ENCODE measurements at regions not wholly inside any gene's neighbourhood (a gene's known extent, or its start where the extent isn't known, plus 50 kb on each side); places are given as distances from the start of the nearest gene placed in this dataset.

DNA sequence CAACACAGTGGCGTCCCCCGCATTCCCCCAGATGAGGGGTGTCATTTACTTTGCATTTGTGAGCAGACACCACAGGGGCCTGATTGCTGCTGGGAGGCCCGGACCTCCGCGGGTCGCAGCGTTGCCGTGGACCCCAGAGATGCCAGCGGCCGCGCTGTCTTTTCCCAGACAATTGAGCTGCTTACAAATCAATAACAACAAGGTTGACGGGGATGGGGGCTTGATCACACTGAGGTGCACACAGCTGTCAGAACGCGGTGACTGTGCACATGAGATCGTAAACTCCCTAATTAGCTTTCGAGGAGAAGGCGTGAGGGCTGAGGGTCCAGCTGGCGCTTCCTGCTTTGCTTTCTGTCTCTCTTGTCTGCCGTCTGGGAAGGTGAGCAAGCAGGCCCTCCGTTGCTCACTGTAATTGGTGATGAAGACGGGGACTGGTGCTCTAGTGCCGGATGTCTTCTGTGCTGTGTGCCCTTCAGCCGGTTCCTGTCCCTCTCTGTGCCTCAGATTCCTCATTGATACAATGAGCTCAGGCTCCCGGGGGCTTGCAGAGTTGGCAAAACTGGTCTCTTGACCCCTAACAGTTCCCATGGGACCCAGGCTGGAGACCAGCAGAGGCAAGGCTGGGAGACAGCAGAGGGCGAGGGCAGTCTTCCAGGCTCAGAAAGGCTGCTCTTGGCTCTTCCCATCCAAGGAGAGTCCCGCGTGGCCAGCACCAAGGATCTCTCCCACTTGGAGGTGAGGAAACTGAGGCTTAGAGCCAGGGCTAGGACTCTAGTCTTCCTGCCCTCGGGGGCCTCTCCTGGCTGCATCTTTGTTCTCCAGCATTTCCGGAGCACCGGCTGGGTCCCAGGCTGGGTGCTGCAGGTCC, 126.0 kb upstream of the PMEPA1 start:
- H3K27ac ChIP-seq: no peak overlapping the region
- no peaks in the 10 kb centered on the region for H3K9me3 ChIP-seq
- intact Hi-C loops (cut with DNase I): no loop called here
- peaks cover 4% of the 10 kb centered on the region for H3K4me1 ChIP-seq
- no peaks in the 10 kb centered on the region for H3K36me3 ChIP-seq (ENCODE audit: insufficient read depth in 1 of 2, low read depth in 1 of 2)
- ATAC-seq: no peak
- 84 to 89% (median 86%) methylated on average over 30 of the region's 30 CpGs for WGBS, 3 donors
- TF ChIP-seq, protein P1, sequence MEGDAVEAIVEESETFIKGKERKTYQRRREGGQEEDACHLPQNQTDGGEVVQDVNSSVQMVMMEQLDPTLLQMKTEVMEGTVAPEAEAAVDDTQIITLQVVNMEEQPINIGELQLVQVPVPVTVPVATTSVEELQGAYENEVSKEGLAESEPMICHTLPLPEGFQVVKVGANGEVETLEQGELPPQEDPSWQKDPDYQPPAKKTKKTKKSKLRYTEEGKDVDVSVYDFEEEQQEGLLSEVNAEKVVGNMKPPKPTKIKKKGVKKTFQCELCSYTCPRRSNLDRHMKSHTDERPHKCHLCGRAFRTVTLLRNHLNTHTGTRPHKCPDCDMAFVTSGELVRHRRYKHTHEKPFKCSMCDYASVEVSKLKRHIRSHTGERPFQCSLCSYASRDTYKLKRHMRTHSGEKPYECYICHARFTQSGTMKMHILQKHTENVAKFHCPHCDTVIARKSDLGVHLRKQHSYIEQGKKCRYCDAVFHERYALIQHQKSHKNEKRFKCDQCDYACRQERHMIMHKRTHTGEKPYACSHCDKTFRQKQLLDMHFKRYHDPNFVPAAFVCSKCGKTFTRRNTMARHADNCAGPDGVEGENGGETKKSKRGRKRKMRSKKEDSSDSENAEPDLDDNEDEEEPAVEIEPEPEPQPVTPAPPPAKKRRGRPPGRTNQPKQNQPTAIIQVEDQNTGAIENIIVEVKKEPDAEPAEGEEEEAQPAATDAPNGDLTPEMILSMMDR (IDR thresholded peaks at IDR 0.05): no peak
- H3K4me3 ChIP-seq: no peak overlapping the region
- H3K27me3 ChIP-seq (ENCODE audit: insufficient read depth in 3 of 3, low read length in 2 of 3): no peaks in the 10 kb centered on the region
- DNase-seq: no peak

DNA sequence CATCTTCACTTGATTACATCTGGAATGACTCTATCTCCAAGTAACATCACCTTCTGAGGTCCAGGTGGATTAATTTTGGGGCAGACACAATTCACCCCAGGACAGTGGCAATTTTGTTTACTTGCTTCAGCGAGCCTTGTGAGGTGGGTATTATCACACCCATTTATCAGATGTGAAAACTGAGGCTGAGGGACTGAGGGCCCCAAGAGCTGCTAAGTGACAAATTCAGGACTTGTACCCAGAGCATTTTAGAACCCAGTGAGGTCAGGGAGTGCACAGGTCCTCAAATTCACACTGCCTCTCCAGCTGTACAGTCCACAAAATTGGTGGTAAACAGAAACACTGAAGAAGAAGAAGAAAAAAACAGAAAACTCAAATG, 125.2 kb upstream of the PMEPA1 start:
- DNase-seq: no peak
- 91 to 100% (median 95%) methylated on average over 1 of the region's 1 CpG for WGBS, 3 donors
- H3K9me3 ChIP-seq: no peaks in the 10 kb centered on the region
- H3K27ac ChIP-seq: no peak overlapping the region
- ATAC-seq: no peak
- H3K27me3 ChIP-seq (ENCODE audit: insufficient read depth in 3 of 3, low read length in 2 of 3): no peaks in the 10 kb centered on the region
- H3K36me3 ChIP-seq (ENCODE audit: insufficient read depth in 1 of 2, low read depth in 1 of 2): no peaks in the 10 kb centered on the region
- intact Hi-C loops (cut with DNase I): no loop called here
- TF ChIP-seq, protein P1 (IDR thresholded peaks at IDR 0.05): no peak
- peaks cover 4% of the 10 kb centered on the region for H3K4me1 ChIP-seq
- H3K4me3 ChIP-seq: no peak overlapping the region

DNA sequence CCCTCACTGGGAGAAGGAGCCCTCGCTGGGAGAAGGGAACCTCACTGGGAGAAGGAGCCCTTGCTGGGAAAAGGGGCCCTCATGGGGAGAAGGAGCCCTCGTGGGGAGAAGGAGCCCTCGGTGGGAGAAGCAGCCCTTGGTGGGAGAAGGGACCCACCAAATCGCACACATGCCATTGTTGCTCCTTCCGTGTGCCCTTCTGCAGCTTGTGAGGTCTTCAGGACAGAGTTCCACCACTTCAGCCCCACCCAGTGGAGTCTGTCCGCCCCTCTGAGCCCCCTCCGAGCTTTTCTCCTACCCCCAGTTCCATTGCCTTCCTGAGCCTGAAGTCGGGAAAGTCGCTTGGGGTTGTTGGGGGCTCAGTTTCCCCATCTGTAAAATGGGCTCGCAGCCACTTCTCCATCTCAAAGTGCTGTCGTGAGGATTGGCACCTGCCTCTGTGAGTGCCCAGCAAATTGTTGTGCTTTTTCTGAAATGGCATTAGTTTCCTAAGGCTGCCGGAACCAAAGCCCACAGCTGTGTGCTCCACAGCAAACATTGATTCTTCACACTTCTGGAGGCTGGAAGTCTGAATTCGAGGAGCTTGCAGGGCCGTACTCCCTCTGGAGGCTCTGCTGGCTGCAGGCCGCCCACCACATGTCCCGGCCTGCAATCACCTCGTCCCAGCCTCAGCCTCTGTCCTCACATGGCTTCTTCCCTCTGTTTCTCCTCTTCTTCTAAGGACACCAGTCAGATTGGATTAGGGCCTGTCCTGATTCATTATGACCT, 124.7 kb upstream of the PMEPA1 start:
- ATAC-seq: no peak
- DNase-seq: no peak
- no peak overlapping the region for H3K27ac ChIP-seq
- no peak overlapping the region for H3K4me3 ChIP-seq
- WGBS, 3 donors: 60 to 62% (median 61%) methylated on average over 16 to 17 of the region's 17 CpGs
- peaks cover 4% of the 10 kb centered on the region for H3K4me1 ChIP-seq
- H3K36me3 ChIP-seq (ENCODE audit: insufficient read depth in 1 of 2, low read depth in 1 of 2): no peaks in the 10 kb centered on the region
- intact Hi-C loops (cut with DNase I): loop anchor here in 1 of 2 donors (5.0 kb wide), 1 partner anchor 48 kb away; no protein-coding TSS in a partner anchor
- no peaks in the 10 kb centered on the region for H3K27me3 ChIP-seq (ENCODE audit: insufficient read depth in 3 of 3, low read length in 2 of 3)
- H3K9me3 ChIP-seq: no peaks in the 10 kb centered on the region
- TF ChIP-seq, protein P1 (IDR thresholded peaks at IDR 0.05): no peak

DNA sequence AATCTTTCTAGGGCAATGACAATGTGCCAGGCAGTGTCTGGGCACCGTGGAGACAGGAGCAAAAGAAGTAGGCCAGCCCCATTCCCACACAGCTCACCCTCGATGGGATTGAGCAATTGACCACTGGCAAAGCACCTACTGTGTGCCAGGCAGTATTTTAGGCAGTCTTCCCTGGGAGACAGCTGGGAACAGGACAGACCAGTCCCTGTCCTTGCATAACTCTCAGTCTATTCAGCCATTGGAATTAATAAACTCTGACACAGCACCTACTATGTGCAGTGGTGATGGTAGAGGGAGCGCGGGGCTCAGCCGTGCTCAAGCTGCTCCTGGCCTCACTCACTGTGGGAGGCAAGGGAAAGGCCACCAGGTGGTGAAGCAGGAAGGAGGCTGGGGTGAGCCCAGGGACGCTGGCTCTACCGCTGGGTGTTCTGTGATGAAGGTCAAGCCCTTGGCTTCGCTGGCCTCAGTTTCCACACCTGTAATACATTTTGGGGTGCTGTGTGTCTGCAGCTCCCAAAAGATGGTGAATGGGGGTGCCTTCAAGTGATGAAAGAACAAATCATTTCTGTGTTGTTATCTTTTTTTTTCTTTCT, 122.3 kb upstream of the PMEPA1 start:
- TF ChIP-seq, protein P1 (IDR thresholded peaks at IDR 0.05): no peak
- DNase-seq (no peak), ATAC-seq (peak in 1 of 4 donors; percentile 21)
- intact Hi-C loops (cut with DNase I): loop anchor here in 1 of 2 donors (5.0 kb wide), 1 partner anchor 50 kb away; no protein-coding TSS in a partner anchor
- WGBS, 3 donors: 74 to 79% (median 75%) methylated on average over 8 of the region's 8 CpGs
- Histone ChIP-seq H3K27me3 (ENCODE audit: insufficient read depth in 3 of 3, low read length in 2 of 3) (no peaks in the 10 kb centered on the region), H3K9me3 (no peaks in the 10 kb centered on the region), H3K4me3 (no peak overlapping the region), H3K27ac (no peak overlapping the region), H3K4me1 (peaks cover 4% of the 10 kb centered on the region), H3K36me3 (ENCODE audit: insufficient read depth in 1 of 2, low read depth in 1 of 2) (no peaks in the 10 kb centered on the region)

Data from psoas muscle (tissue), 7 donors.